A673 (cell line): ENCODE measurements at regions not wholly inside any gene's neighbourhood (a gene's known extent, or its start where the extent isn't known, plus 50 kb on each side); places are given as distances from the start of the nearest gene placed in this dataset.

Source experiments
- CTCF ChIP-seq: fragments of 300-800, 200-600 bp; sonication (generic); conservative IDR thresholded peaks from 2 replicates; pipeline ENCODE4 v1.5.1; 2017; ENCODE audit warnings: low read depth, mild to moderate bottlenecking, antibody characterized with exemption, low read length, moderate library complexity, mixed read lengths
- EZH2 ChIP-seq: fragments of 200-600 bp; sonication (generic); IDR thresholded peaks from 2 replicates; pipeline ENCODE4 v1.6.1; 2017; ENCODE audit warnings: borderline replicate concordance, low read depth, mild to moderate bottlenecking, mixed read lengths, antibody characterized with exemption, low read length; ENCODE audit not compliant: poor library complexity, severe bottlenecking

DNA sequence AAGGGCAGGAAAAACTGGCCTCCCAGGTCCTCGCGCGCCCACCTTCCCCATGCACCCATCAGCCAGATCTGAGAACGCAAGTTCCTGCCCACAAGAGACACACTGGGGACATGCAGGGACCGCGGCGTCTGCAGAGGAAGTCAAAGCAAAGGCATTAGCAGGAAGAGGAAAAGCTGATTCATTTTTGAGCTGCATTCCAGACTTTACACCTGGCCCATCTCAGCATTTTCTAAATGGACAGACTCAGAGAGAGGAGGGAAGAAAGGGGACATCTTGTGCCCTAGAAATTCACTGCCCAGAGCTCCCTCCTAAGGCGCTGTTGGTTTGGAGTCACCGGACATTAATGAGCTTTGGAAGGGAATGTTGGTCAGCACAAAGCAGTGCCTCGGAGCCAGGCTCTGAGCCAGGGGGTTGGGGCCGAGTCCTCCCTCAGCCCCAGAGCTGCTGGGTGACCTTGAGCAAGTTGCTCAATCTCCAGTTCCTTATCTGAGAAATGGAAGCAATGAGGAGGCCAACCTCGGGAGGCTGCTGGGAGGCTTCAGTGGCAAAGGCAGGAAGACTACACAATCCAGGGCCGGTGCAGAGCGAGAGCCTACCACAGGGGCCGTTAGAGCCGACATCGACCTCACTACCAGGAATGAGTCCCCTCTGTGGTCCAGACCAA lies 150.5 kb upstream of the IQSEC1 start:
- TF ChIP-seq CTCF (no peak), EZH2 (no peak)
